SKM-1 treated with dmso at 0.1 percent for 144 hours (cell line): ENCODE measurements at regions not wholly inside any gene's neighbourhood (a gene's known extent, or its start where the extent isn't known, plus 50 kb on each side); places are given as distances from the start of the nearest gene placed in this dataset.

Experiments used
- DNase-seq: peaks from one replicate; lab custom pipeline; 2025; ENCODE audit not compliant: unreplicated experiment; lab: John Stamatoyannopoulos, UW

DNA sequence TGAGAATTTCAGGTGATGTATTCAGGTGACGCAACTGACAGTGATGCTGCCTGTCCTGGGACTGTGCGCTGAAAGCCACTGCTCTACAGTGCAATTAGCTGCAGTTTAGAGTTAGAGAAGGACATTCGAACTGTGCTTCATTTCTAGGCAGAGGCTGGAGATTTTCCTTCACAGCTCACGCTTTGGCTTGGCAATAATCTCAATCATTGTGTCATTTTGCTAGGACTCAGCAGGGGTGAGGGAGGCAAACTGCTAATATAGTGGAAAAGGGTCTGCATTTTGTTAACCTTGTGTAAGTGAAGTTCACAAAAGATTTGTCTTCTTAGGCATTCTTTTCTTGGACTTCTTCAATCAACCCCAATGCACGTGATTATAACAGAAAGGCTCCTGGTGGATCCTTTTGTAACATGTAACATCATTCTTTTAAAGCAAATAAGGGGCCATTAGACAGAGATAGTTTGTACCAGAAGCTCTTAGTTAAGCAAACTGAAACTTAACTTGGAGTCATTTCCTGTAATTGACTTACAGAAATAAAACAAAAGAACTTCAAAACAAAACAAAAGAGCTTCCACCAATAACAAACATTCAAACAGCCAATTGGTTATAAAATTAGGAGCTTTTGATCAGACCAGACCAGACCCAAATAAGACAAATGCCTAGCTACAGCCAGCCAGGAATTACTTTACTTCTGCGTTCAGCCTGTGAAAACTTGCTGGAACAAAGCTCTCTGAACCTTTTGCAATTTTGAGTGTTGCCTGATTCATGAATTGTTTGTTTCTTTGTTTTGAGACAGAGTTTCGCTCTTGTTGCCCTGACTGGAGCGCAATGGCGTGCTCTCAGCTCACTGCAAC lies 1376.3 kb upstream of the CELF4 start:
- no peak for DNase-seq

DNA sequence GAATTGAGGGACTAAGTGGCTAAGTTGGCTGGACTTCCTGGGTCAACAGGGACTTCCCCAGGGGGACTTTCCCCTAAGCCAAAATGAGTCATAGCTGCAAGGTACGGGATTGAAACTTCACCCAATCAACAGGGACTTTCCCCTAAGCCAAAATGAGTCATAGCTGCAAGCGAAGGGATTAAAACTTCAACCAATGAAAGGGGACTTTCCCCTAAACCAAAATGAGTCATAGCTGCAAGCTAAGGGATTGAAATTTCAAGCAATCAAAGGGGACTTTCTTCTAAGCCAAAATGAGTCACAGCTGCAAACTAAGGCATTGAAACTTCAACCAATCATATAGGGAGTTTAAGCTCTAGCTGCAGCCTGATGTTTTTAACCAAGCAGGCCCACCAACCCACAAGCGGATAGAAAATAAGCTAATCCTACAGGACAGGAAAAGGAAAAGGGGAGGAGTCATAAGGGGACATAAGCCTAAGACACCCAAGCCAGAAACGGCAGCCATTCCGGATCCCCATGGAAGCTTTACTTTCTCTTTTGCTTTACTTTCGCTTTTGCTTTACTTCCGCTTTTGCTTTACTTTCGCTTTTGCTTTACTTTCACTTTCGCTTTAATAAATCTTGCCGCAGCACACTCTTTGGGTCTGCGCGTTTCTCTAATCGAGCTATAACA lies 1375.4 kb upstream of the CELF4 start:
- peak; percentile 14 for DNase-seq

GRCh38 chr18:38940475-38940862 lies 1374.9 kb upstream of the CELF4 start:
- no peak for DNase-seq

GRCh38 chr18:38933910-38934510 lies 1368.4 kb upstream of the CELF4 start:
- DNase-seq, result no peak

DNA sequence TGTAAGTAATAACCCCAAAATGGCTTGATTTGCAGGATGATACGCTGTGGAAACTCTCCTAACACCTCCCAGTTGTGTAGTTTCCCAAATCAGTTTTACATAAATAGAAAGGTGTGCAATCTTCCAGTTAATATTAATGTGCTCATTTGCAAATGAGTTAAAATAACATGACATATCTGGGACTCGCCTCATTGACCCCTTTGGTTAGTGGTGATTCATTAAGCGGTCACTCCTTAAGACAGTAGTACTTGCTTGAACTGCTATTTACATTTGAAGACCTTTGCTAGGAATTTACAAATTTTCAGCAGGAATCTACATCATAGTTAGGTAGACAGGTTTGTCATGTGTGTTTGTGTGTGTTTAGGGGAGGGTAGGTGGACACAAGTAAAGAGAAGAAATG lies 1367.7 kb upstream of the CELF4 start:
- no peak for DNase-seq

DNA sequence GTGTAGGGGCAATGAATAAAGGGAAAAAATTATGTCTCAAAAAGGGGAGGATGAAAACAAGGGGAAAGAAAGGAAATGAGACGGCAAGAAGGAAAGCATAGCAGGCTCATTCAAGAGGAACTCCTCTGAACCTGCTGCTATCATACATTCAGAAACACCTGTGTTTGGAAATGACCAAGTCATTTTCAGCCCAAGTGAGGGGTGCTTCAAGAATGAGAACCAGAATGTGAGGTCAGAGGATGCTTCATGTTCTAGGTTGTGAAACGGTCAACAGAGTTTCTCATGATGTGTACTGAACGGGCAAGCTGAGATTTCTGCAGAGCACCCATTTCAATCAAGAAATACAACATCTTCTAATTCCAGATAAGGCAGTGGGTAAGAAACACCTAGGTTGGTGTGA lies 1367.2 kb upstream of the CELF4 start:
- DNase-seq, result no peak

- no peak for DNase-seq
These were observed 1366.1 kb upstream of the CELF4 start for GRCh38 chr18:38931754-38932050.

GRCh38 chr18:38930881-38931753 lies 1365.5 kb upstream of the CELF4 start:
- DNase-seq, result no peak

DNA sequence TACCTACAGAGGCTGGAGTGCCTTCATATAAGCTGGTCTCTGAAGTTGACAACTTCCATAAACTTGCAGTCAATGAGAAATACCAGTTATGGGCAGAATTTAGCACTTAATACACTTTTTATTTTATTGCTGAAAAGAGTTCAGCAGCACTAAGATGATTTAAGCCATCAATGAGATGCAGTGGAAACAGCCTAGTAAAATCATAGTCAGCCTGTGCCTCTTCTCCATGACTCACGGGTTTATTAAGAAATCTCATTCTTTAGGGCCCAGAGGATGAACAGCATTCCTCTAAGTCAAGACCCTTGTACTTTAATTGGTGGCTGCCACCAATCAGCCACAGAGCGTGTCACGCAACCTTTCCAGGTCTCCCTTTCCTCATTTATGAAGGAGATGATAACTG lies 1357.9 kb upstream of the CELF4 start:
- no peak for DNase-seq

GRCh38 chr18:38923126-38923525 lies 1357.5 kb upstream of the CELF4 start:
- DNase-seq, result no peak

DNA sequence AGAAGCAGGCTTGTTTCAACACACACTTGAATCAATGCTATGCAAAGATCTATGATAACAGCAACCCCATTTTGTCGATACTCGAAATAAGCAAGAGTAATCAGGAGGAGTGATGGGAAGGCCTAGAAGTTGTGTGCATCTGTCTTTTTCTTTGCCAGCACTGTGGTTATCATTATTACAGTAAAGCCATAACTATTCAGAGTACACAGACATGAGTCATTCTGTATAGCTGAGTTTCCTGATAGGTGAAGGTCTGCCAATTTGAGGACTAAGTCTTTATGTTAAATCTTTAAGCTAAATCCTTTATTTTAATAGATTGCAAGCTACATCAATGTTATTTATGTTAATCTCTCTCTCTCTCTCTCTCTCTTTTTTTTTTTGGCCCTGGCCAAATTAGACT lies 1344.4 kb upstream of the CELF4 start:
- no peak for DNase-seq

GRCh38 chr18:38902796-38903195 lies 1337.2 kb upstream of the CELF4 start:
- DNase-seq, result no peak

- no peak for DNase-seq
These were observed 1334.8 kb upstream of the CELF4 start for GRCh38 chr18:38900445-38900844.

- no peak for DNase-seq
These were observed 1334.4 kb upstream of the CELF4 start for GRCh38 chr18:38900031-38900430.

- no peak for DNase-seq
These were observed 1333.7 kb upstream of the CELF4 start for GRCh38 chr18:38899252-38899651.

DNA sequence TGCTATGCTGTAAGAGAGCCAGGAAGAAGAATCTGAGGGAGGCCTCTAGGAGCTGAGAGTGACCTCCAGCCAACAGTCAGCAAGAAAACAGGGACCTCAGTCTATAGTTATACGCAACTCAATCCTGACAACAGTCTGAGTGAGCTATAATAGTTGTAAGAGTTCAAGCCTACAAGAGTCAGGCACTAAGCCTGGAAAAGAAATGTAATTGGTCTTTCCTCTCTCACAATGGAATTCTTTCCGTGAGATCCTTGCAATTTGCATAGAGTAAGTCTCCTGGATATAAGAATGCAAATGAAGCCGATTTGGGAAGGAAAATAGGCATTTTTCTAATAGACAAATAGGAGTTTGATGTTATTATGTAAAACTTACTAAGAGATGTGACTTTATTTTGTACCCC lies 1332.6 kb upstream of the CELF4 start:
- DNase-seq, result no peak

DNA sequence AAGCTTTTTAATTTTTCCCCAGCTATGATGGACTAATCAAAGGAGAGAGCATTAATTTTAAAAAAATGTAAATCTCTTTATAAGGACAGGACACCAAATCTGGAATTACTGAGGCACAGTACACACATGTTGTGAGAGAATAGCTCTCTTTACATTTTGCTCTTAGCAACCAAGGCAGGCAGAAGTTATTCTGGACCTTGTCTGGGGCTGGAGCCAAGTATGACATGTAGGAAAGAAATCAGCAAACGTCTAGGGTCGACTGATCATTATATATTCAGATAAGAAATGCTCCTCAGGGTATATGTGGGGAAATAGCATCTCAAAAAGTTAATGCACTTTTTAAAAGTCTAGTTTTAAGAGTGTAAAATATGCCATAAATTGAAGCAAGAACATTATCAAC lies 1330.0 kb upstream of the CELF4 start:
- DNase-seq, result no peak

GRCh38 chr18:38887671-38888020 lies 1322.0 kb upstream of the CELF4 start:
- DNase-seq, result no peak

DNA sequence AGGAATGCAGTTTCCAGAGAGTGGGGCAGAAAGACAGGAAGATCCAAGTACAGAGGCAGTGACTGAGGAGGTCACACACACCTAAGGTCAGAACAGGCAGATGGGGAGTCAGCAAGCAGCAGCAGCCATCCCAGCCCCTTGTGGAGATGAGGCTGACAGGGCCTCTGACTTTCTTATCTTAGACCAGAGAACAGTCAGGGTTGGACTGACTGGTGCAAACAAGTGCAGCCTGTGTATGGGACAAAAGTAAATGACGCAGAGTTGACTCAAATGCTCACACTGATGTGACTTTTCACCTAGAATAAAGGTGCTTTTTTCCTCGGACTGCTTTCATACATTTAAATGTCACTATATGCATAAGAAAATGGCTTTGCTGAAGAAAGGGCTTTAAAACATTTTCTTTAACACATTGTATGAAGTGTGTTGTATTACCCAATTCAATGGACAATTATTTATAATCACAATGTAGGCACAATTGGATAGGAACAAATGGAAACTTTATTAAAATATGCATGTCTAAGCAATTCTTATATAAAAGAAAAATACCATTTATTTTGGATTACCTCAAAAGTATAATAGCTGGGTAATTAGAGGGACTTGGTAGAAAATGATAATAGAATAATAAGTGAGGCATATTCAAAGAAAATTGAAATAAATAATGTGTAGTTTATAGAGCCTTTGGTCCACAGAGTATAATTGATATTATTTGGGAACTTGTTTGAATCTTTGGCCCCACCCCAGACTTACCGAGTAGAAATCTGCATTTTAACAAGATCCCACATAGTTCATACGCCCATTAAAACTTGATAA lies 1321.5 kb upstream of the CELF4 start:
- DNase-seq, result no peak

GRCh38 chr18:38886235-38886634 lies 1320.6 kb upstream of the CELF4 start:
- no peak for DNase-seq

GRCh38 chr18:38884050-38884449 lies 1318.5 kb upstream of the CELF4 start:
- DNase-seq, result no peak
